Thymus (tissue), 11 donors: ENCODE measurements at regions not wholly inside any gene's neighbourhood (a gene's known extent, or its start where the extent isn't known, plus 50 kb on each side); places are given as distances from the start of the nearest gene placed in this dataset.
A peak's percentile ranks its signal among the peaks of the same experiment; 100 is the strongest.

Source experiments
- DNase-seq, 9 donors: peaks; one replicate each; pipeline ENCODE4 v3.0.0-alpha.2; 2013; ENCODE audit warnings: low spot score in 9 of 9, low read depth in 6 of 9, missing footprints in 1 of 9
- H3K27ac ChIP-seq, 2 donors: one replicate each; pipeline ENCODE4 v1.5.1; 2013; ENCODE audit warnings: control low read depth in 1 of 2, low read depth in 1 of 2, low read length in 1 of 2, mild to moderate bottlenecking in 1 of 2, moderate library complexity in 1 of 2
- H3K27me3 ChIP-seq, 2 donors: one replicate each; pipeline ENCODE4 v1.5.1; 2013; ENCODE audit warnings: low read length in 1 of 2; ENCODE audit not compliant: control insufficient read depth in 2 of 2, insufficient read depth in 1 of 2
- H3K36me3 ChIP-seq, 2 donors: one replicate each; pipeline ENCODE4 v1.5.1; 2013; ENCODE audit warnings: low read length in 1 of 2, mild to moderate bottlenecking in 1 of 2, moderate library complexity in 1 of 2; ENCODE audit not compliant: control insufficient read depth in 2 of 2, insufficient read depth in 2 of 2
- H3K4me1 ChIP-seq, 2 donors: one replicate each; pipeline ENCODE4 v1.5.1; 2013; ENCODE audit warnings: low read length in 2 of 2; ENCODE audit not compliant: control insufficient read depth in 2 of 2, insufficient read depth in 2 of 2
- H3K4me3 ChIP-seq, 2 donors: one replicate each; pipeline ENCODE4 v1.5.1; 2013; ENCODE audit warnings: low read length in 2 of 2, control low read depth in 1 of 2, mild to moderate bottlenecking in 1 of 2
- H3K9me3 ChIP-seq, 2 donors: one replicate each; pipeline ENCODE4 v1.5.1; 2013; ENCODE audit warnings: low read length in 1 of 2, mild to moderate bottlenecking in 1 of 2; ENCODE audit not compliant: control insufficient read depth in 2 of 2, insufficient read depth in 1 of 2
- WGBS: extraction: QIAGEN DNeasy Blood & Tissue Kit; methylation state at CpG from one replicate; pipeline ENCODE4 v1.1.7; 2013; 5-methylcytosine and 5-hydroxymethylcytosine counted together
- donor health status: healthy.

- Histone ChIP-seq H3K4me3 (no peak overlapping the region), H3K27me3 (no peaks in the 10 kb centered on the region), H3K27ac (peak overlapping the region in 1 of 2 donors; percentile 56), H3K9me3 (peaks cover 0 to 4% of the 10 kb centered on the region in 2 donors), H3K36me3 (no peaks in the 10 kb centered on the region), H3K4me1 (peaks cover 0 to 22% of the 10 kb centered on the region in 2 donors)
- DNase-seq, result no peak
- 98% methylated on average over 3 of the region's 3 CpGs for WGBS
Observed at GRCh38 chr1:234864116-234864515, 254.1 kb upstream of the IRF2BP2 start.

GRCh38 chr1:234863551-234863971 is 253.6 kb upstream of the IRF2BP2 start:
- 94% methylated on average over 6 of the region's 6 CpGs for WGBS
- H3K27me3 ChIP-seq, result no peaks in the 10 kb centered on the region
- no peaks in the 10 kb centered on the region for H3K36me3 ChIP-seq
- peaks cover 0 to 4% of the 10 kb centered on the region in 2 donors for H3K9me3 ChIP-seq
- no peak for DNase-seq
- H3K4me3 ChIP-seq, result no peak overlapping the region
- peaks cover 0 to 20% of the 10 kb centered on the region in 2 donors for H3K4me1 ChIP-seq
- peak overlapping the region; percentile 25 to 56 for H3K27ac ChIP-seq

- H3K36me3 ChIP-seq, result no peaks in the 10 kb centered on the region
- no peak overlapping the region for H3K4me3 ChIP-seq
- H3K27me3 ChIP-seq, result no peaks in the 10 kb centered on the region
- peak in 1 of 9 donors; percentile 46 for DNase-seq
- peaks cover 0 to 20% of the 10 kb centered on the region in 2 donors for H3K4me1 ChIP-seq
- WGBS, result 35% methylated on average over 13 of the region's 13 CpGs
- peak overlapping the region; percentile 56 to 74 for H3K27ac ChIP-seq
- H3K9me3 ChIP-seq, result peaks cover 0 to 4% of the 10 kb centered on the region in 2 donors
Observed at GRCh38 chr1:234862944-234863515, 253.1 kb upstream of the IRF2BP2 start.

GRCh38 chr1:234862360-234862943 is 252.5 kb upstream of the IRF2BP2 start:
- no peak overlapping the region for H3K4me3 ChIP-seq
- no peak for DNase-seq
- no peaks in the 10 kb centered on the region for H3K27me3 ChIP-seq
- H3K36me3 ChIP-seq, result no peaks in the 10 kb centered on the region
- peak overlapping the region; percentile 56 to 74 for H3K27ac ChIP-seq
- H3K4me1 ChIP-seq, result peaks cover 0 to 20% of the 10 kb centered on the region in 2 donors
- 82% methylated on average over 7 of the region's 7 CpGs for WGBS
- H3K9me3 ChIP-seq, result peaks cover 0 to 4% of the 10 kb centered on the region in 2 donors

- H3K27me3 ChIP-seq, result no peaks in the 10 kb centered on the region
- peaks cover 0 to 20% of the 10 kb centered on the region in 2 donors for H3K4me1 ChIP-seq
- H3K27ac ChIP-seq, result no peak overlapping the region
- no peak for DNase-seq
- peaks cover 0 to 4% of the 10 kb centered on the region in 2 donors for H3K9me3 ChIP-seq
- no peaks in the 10 kb centered on the region for H3K36me3 ChIP-seq
- 97% methylated on average over 4 of the region's 4 CpGs for WGBS
- no peak overlapping the region for H3K4me3 ChIP-seq
Observed at GRCh38 chr1:234861761-234862160, 251.8 kb upstream of the IRF2BP2 start.

- peaks cover 0 to 4% of the 10 kb centered on the region in 2 donors for H3K9me3 ChIP-seq
- DNase-seq, result no peak
- no peaks in the 10 kb centered on the region for H3K27me3 ChIP-seq
- H3K36me3 ChIP-seq, result no peaks in the 10 kb centered on the region
- peaks cover 0 to 19% of the 10 kb centered on the region in 2 donors for H3K4me1 ChIP-seq
- no peak overlapping the region for H3K4me3 ChIP-seq
- H3K27ac ChIP-seq, result no peak overlapping the region
- 97% methylated on average over 2 of the region's 2 CpGs for WGBS
Observed at GRCh38 chr1:234861024-234861620, 251.1 kb upstream of the IRF2BP2 start.

GRCh38 chr1:234858722-234859121 is 248.7 kb upstream of the IRF2BP2 start:
- DNase-seq, result no peak
- H3K4me3 ChIP-seq, result no peak overlapping the region
- no peaks in the 10 kb centered on the region for H3K27me3 ChIP-seq
- peaks cover 0 to 24% of the 10 kb centered on the region in 2 donors for H3K4me1 ChIP-seq
- H3K27ac ChIP-seq, result no peak overlapping the region
- H3K36me3 ChIP-seq, result no peaks in the 10 kb centered on the region
- peaks cover 0 to 4% of the 10 kb centered on the region in 2 donors for H3K9me3 ChIP-seq

- DNase-seq, result no peak
- H3K27ac ChIP-seq, result no peak overlapping the region
- H3K27me3 ChIP-seq, result no peaks in the 10 kb centered on the region
- WGBS, result 94% methylated on average over 3 of the region's 3 CpGs
- peaks cover 0 to 4% of the 10 kb centered on the region in 2 donors for H3K9me3 ChIP-seq
- peaks cover under 1 to 13% of the 10 kb centered on the region in 2 donors for H3K4me1 ChIP-seq
- H3K36me3 ChIP-seq, result no peaks in the 10 kb centered on the region
- no peak overlapping the region for H3K4me3 ChIP-seq
Observed at GRCh38 chr1:234856845-234857245, 246.9 kb upstream of the IRF2BP2 start.

GRCh38 chr1:234855851-234856250 is 245.9 kb upstream of the IRF2BP2 start:
- H3K4me1 ChIP-seq, result peaks cover 6 to 21% of the 10 kb centered on the region in 2 donors
- H3K27me3 ChIP-seq, result no peaks in the 10 kb centered on the region
- WGBS, result over 99% methylated on average over 3 of the region's 3 CpGs
- no peaks in the 10 kb centered on the region for H3K36me3 ChIP-seq
- no peak overlapping the region for H3K27ac ChIP-seq
- no peak for DNase-seq
- H3K9me3 ChIP-seq, result peaks cover 0 to 2% of the 10 kb centered on the region in 2 donors
- H3K4me3 ChIP-seq, result no peak overlapping the region
